ENCODE measurements at regions not wholly inside any gene's neighbourhood (a gene's known extent, or its start where the extent isn't known, plus 50 kb on each side); places are given as distances from the start of the nearest gene placed in this dataset.

GRCh38 chr12:62123721-62124203 is 136.4 kb upstream of the USP15 start:
- no peak for TF ChIP-seq CTCF (IDR thresholded peaks at IDR 0.05)
- TF ChIP-seq POLR2A (IDR thresholded peaks at IDR 0.05): no peak
